K562 (cell line): ENCODE measurements at regions not wholly inside any gene's neighbourhood (a gene's known extent, or its start where the extent isn't known, plus 50 kb on each side); places are given as distances from the start of the nearest gene placed in this dataset.

Experiments
- AFF4 ChIP-seq: sonication (generic); formaldehyde crosslinking; IDR thresholded peaks from 2 replicates; pipeline ENCODE4 v1.8.0; 2023; ENCODE audit warnings: mild to moderate bottlenecking, missing genetic modification reagents
- ATF1 ChIP-seq, 2 experiments: fragments of 450-650 bp in 1 of 2; IDR thresholded peaks; 2 replicates each; pipeline ENCODE4 v1.6.1; 2016; ENCODE audit warnings: missing compliant biosample characterization in 1 of 2, missing genetic modification characterization in 1 of 2
- CBX5 ChIP-seq: IDR thresholded peaks from 2 replicates; pipeline ENCODE4 v1.6.1; 2014; ENCODE audit warnings: low read depth, borderline replicate concordance
- E4F1 ChIP-seq: fragments of 250-450 bp; sonication (Bioruptor Pico); IDR thresholded peaks from 2 replicates; pipeline ENCODE4 v1.5.0; 2021; ENCODE audit warnings: mild to moderate bottlenecking, borderline replicate concordance
- ETV1 ChIP-seq: fragments of 450-650 bp; conservative IDR thresholded peaks from 2 replicates; pipeline ENCODE4 v1.6.1; 2016; ENCODE audit warnings: missing genetic modification characterization, control low read depth, low read depth, missing compliant biosample characterization
- MXI1 ChIP-seq: IDR thresholded peaks from 2 replicates; pipeline ENCODE4 v1.6.1; 2011; ENCODE audit warnings: low read depth, mild to moderate bottlenecking, improper control_type of control experiment, low read length
- PHB ChIP-seq: fragments of 250-450 bp; sonication (Bioruptor Pico); IDR thresholded peaks from 2 replicates; pipeline ENCODE4 v1.5.0; 2021
- PRMT5 ChIP-seq: sonication (generic); formaldehyde crosslinking; IDR thresholded peaks from 2 replicates; pipeline ENCODE4 v1.5.0; 2020; ENCODE audit warnings: missing genetic modification reagents
- PRPF4 ChIP-seq: fragments of 200-400 bp; formaldehyde crosslinking; IDR thresholded peaks from one replicate; pipeline ENCODE4 v1.6.1; 2017; ENCODE audit warnings: low read length, low read depth, mild to moderate bottlenecking; ENCODE audit not compliant: insufficient read depth, poor library complexity, severe bottlenecking
- RAD51 ChIP-seq: fragments of 450-650 bp; IDR thresholded peaks from 2 replicates; pipeline ENCODE4 v1.7.1; 2016; ENCODE audit warnings: low read depth, mild to moderate bottlenecking, borderline replicate concordance
- SPI1 ChIP-seq: IDR thresholded peaks from 2 replicates; pipeline ENCODE4 v1.6.1; 2011; ENCODE audit warnings: low read depth, low read length, control low read depth, borderline replicate concordance
- SRSF1 ChIP-seq: fragments of 200-400 bp; formaldehyde crosslinking; IDR thresholded peaks from 2 replicates; pipeline ENCODE4 v1.6.1; 2017; ENCODE audit warnings: mild to moderate bottlenecking, low read depth, low read length, moderate library complexity
- ZNF431 ChIP-seq: sonication (generic); formaldehyde crosslinking; IDR thresholded peaks from 2 replicates; pipeline ENCODE4 v1.8.0; 2022; ENCODE audit warnings: mild to moderate bottlenecking, missing genetic modification reagents
- ZNF76 ChIP-seq: fragments of 250-450 bp; sonication (Bioruptor Pico); IDR thresholded peaks from 2 replicates; pipeline ENCODE4 v1.4.0; 2020; ENCODE audit warnings: mild to moderate bottlenecking, moderate library complexity, borderline replicate concordance
- TF ChIP-seq, protein P1 (sequence below): sonication (generic); formaldehyde crosslinking; IDR thresholded peaks from 2 replicates; pipeline ENCODE4 v1.8.0; 2022; ENCODE audit warnings: missing genetic modification reagents, mild to moderate bottlenecking, borderline replicate concordance
- TF ChIP-seq, protein P2 (sequence below): sonication (generic); formaldehyde crosslinking; IDR thresholded peaks from 2 replicates; pipeline ENCODE4 v1.8.0; 2022; ENCODE audit warnings: mild to moderate bottlenecking, missing genetic modification reagents, borderline replicate concordance

GRCh38 chr6:26214803-26215584 is 127.8 kb downstream of the HFE start (continued):
- TF ChIP-seq SPI1 (no peak), ATF1 (CRISPR knock-in tag; IDR thresholded peaks at IDR 0.05) (no peak), ATF1 (tag; IDR thresholded peaks at IDR 0.05) (no peak), PHB (peak; percentile 86; the same call in 1 of the 2 replicates), MXI1 (0 out of 2 replicates have a peak, but pooled peaks have one; percentile 41), CBX5 (no peak), ZNF431 (CRISPR knock-in tag) (no peak), RAD51 (no peak), SRSF1 (no peak), E4F1 (CRISPR knock-in tag) (no peak), PRMT5 (no peak), ZNF76 (CRISPR knock-in tag) (no peak), AFF4 (CRISPR knock-in tag) (peak; percentile 98; the same call in 1 of the 2 replicates), ETV1 (tag) (no peak), PRPF4 (no peak)
- TF ChIP-seq, protein P1, sequence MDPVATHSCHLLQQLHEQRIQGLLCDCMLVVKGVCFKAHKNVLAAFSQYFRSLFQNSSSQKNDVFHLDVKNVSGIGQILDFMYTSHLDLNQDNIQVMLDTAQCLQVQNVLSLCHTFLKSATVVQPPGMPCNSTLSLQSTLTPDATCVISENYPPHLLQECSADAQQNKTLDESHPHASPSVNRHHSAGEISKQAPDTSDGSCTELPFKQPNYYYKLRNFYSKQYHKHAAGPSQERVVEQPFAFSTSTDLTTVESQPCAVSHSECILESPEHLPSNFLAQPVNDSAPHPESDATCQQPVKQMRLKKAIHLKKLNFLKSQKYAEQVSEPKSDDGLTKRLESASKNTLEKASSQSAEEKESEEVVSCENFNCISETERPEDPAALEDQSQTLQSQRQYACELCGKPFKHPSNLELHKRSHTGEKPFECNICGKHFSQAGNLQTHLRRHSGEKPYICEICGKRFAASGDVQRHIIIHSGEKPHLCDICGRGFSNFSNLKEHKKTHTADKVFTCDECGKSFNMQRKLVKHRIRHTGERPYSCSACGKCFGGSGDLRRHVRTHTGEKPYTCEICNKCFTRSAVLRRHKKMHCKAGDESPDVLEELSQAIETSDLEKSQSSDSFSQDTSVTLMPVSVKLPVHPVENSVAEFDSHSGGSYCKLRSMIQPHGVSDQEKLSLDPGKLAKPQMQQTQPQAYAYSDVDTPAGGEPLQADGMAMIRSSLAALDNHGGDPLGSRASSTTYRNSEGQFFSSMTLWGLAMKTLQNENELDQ, result no peak
- TF ChIP-seq, protein P2, sequence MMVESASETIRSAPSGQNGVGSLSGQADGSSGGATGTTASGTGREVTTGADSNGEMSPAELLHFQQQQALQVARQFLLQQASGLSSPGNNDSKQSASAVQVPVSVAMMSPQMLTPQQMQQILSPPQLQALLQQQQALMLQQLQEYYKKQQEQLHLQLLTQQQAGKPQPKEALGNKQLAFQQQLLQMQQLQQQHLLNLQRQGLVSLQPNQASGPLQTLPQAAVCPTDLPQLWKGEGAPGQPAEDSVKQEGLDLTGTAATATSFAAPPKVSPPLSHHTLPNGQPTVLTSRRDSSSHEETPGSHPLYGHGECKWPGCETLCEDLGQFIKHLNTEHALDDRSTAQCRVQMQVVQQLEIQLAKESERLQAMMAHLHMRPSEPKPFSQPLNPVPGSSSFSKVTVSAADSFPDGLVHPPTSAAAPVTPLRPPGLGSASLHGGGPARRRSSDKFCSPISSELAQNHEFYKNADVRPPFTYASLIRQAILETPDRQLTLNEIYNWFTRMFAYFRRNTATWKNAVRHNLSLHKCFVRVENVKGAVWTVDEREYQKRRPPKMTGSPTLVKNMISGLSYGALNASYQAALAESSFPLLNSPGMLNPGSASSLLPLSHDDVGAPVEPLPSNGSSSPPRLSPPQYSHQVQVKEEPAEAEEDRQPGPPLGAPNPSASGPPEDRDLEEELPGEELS, result no peak
